Bronchial epithelial cell (primary cell): ENCODE measurements at regions not wholly inside any gene's neighbourhood (a gene's known extent, or its start where the extent isn't known, plus 50 kb on each side); places are given as distances from the start of the nearest gene placed in this dataset.

Experiments
- DNase-seq: peaks from one replicate; pipeline ENCODE4 v3.0.0-alpha.2; 2010; ENCODE audit warnings: low read depth
- FAIRE-seq: peaks from 2 replicates; lab custom pipeline; 2011; peaks lifted over from hg19 to GRCh38; lab: Jason Lieb, UNC
- H3K27me3 ChIP-seq: 2 replicates; pipeline ENCODE4 v1.5.1; 2011; ENCODE audit warnings: low read length; ENCODE audit not compliant: control insufficient read depth, insufficient read depth
- H3K36me3 ChIP-seq: 2 replicates; pipeline ENCODE4 v1.5.1; 2011; ENCODE audit warnings: low read length; ENCODE audit not compliant: control insufficient read depth, insufficient read depth
- H3K4me3 ChIP-seq: 2 replicates; pipeline ENCODE4 v1.5.1; 2011; ENCODE audit warnings: mild to moderate bottlenecking, low read depth, low read length, control low read depth
- TF ChIP-seq, protein P1 (sequence below): IDR thresholded peaks from 2 replicates; pipeline ENCODE4 v1.5.1; 2011; ENCODE audit warnings: mild to moderate bottlenecking, moderate library complexity, low read length, control low read depth, inconsistent platforms; ENCODE audit not compliant: insufficient read depth, severe bottlenecking

DNA sequence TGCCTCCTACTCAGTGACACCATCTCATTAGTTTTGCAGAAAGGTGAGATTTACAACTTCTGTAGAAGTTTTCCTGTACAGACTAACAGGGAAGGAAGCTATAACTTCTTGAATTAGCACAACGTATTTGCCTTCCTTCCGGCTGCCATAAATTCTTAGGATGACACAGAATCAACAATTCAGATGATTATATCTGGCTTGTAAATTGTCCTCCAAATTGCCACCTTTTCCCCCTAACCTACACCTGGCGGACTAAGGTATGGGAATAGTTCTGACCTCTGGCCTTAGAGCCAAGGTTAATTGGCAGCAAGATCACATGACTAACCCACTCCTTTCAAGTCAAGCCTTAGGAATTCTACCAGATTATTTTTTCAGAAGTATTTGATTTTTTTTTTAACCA lies 284.3 kb downstream of the LMO4 start:
- Histone ChIP-seq H3K27me3 (no peaks in the 10 kb centered on the region), H3K36me3 (no peaks in the 10 kb centered on the region), H3K4me3 (no peak overlapping the region)
- DNase-seq (no peak), FAIRE-seq (no peak)
- TF ChIP-seq, protein P1, sequence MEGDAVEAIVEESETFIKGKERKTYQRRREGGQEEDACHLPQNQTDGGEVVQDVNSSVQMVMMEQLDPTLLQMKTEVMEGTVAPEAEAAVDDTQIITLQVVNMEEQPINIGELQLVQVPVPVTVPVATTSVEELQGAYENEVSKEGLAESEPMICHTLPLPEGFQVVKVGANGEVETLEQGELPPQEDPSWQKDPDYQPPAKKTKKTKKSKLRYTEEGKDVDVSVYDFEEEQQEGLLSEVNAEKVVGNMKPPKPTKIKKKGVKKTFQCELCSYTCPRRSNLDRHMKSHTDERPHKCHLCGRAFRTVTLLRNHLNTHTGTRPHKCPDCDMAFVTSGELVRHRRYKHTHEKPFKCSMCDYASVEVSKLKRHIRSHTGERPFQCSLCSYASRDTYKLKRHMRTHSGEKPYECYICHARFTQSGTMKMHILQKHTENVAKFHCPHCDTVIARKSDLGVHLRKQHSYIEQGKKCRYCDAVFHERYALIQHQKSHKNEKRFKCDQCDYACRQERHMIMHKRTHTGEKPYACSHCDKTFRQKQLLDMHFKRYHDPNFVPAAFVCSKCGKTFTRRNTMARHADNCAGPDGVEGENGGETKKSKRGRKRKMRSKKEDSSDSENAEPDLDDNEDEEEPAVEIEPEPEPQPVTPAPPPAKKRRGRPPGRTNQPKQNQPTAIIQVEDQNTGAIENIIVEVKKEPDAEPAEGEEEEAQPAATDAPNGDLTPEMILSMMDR = no peak

DNA sequence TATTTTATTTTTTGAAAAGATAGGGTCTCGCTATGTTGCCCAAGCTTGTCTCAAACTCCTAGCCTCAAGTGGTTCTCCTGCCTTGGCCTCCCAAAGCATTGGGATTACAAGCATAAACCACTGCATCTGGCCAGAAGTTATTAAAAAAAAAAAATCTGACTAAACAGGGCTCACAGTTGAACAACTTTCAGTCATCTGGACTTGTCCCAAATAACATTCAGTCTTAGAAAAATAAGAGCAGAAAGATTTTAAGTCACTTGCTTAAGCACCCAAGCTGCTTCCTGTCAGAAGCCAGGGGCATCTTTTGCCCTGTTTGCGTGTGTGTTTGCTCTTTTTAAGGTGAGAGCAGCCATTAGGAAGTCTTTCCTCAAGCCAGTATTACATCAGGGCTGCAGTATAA lies 286.8 kb downstream of the LMO4 start:
- Histone ChIP-seq H3K27me3 (no peaks in the 10 kb centered on the region), H3K36me3 (no peaks in the 10 kb centered on the region), H3K4me3 (no peak overlapping the region)
- FAIRE-seq (no peak), DNase-seq (no peak)
- TF ChIP-seq, protein P1 = no peak

DNA sequence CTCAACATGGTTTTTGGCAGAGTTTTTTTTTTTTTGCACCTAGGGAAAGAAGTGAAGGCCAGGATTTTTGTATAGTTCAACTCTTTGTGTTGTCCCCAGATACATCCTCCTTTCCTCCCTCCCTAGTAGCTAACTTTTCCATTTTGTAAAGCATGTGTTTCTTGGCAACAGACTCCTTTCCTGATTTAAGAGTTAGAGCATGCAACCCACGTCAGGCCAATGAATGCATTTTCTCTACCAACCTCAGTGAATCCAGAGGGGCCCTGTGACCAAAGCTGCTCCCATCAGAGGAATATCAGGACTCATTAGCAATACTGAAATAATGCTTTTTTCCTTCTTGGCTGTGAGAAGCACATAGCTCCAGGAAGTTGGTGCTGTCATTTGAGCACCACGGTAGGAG lies 287.2 kb downstream of the LMO4 start:
- DNase-seq = no peak
- no peak for FAIRE-seq
- Histone ChIP-seq H3K36me3 (no peaks in the 10 kb centered on the region), H3K4me3 (no peak overlapping the region), H3K27me3 (no peaks in the 10 kb centered on the region)
- TF ChIP-seq, protein P1 = no peak

DNA sequence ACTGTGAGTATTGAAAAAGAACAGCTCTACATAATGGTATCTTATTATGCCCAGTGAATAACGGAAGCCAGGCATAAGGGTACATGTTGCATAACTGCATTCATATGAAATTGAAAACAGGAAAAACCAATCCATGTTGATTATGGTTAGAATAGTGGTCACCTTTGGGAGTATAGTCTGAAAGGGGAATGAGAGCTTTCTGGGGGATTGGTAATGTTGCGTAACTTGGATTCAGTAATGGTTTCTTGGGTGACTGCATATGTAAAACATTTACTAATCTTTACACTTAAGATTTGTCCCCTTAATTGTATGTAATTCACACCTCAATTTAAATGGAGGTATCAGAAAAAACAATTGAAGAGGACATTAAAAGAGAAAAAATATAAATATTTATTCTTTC lies 292.1 kb downstream of the LMO4 start:
- Histone ChIP-seq H3K4me3 (no peak overlapping the region), H3K27me3 (no peaks in the 10 kb centered on the region), H3K36me3 (no peaks in the 10 kb centered on the region)
- no peak for DNase-seq
- FAIRE-seq = no peak
- TF ChIP-seq, protein P1 = no peak

DNA sequence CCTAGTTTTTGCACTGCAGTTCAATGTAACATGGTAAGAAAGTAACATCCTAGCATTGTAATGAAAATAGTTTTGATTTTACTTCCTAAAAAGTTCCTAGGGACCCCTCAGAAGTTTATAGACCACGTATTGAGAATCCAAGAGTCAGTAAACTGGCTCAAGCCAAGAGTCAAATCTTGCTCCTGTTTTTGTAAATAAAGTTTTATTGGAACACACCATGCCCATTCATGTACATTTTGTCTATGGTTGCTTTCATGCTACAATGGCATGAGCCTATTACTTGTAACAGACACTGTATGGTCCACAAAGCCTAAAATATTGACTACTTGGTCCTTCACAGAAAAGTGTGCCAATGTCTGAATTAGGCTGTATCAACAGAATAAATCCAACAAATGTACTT lies 301.0 kb downstream of the LMO4 start:
- FAIRE-seq = no peak
- Histone ChIP-seq H3K36me3 (no peaks in the 10 kb centered on the region), H3K27me3 (no peaks in the 10 kb centered on the region), H3K4me3 (no peak overlapping the region)
- TF ChIP-seq, protein P1 = no peak
- no peak for DNase-seq

DNA sequence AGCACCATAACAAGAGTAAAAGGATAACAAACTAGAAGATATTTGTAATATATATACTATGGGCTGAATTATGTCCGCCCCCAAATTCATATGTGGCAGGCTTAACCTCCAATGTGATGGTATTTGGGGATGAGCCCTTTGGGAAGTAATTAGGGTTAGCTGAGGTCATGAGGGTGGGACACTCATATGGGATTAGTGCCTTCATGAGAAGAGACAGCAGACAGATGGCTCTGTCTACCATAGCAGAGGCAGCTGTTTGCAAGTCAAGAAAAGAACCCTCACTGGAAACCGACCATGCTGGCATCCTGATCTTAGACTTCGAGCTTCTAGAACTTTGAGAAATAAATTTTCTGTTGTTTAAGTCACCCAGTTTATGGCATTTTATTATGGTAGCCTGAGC lies 303.6 kb downstream of the LMO4 start:
- no peaks in the 10 kb centered on the region for H3K27me3 ChIP-seq
- TF ChIP-seq, protein P1 = no peak
- H3K4me3 ChIP-seq = no peak overlapping the region
- DNase-seq (no peak), FAIRE-seq (no peak)
- H3K36me3 ChIP-seq = no peaks in the 10 kb centered on the region
